Activated CD8-positive, alpha-beta T cell treated with anti-CD3 and anti-CD28 coated beads, Interleukin-2, amount 10 ng/mL, durations not matched to agents 7 days and 5 days (primary cell): ENCODE measurements at regions not wholly inside any gene's neighbourhood (a gene's known extent, or its start where the extent isn't known, plus 50 kb on each side); places are given as distances from the start of the nearest gene placed in this dataset.

Source experiments
- ATAC-seq: fragments of 150-1000 bp; cut with Tn5 transposase; one replicate; pipeline ENCODE4 v1.10.0; 2021; ENCODE audit warnings: moderate library complexity
- CTCF ChIA-PET: fragments of 350-600 bp; sonication (Branson Sonifier 250); formaldehyde crosslinking; loops from one replicate; lab custom pipeline; 2021; ENCODE audit warnings: antibody characterized with exemption; lab: Charles Lee
- POLR2A ChIA-PET: fragments of 350-600 bp; sonication (Branson Sonifier 250); formaldehyde crosslinking; loops from one replicate; lab custom pipeline; 2021; ENCODE audit warnings: antibody characterized with exemption; lab: Charles Lee
- DNase-seq: peaks from one replicate; pipeline ENCODE4 v3.0.0-alpha.2; 2020
- H3K27ac Mint-ChIP-seq: one replicate; pipeline ENCODE4 v1.8.0; 2021; ENCODE audit warnings: mild to moderate bottlenecking, mixed read lengths
- H3K27me3 Mint-ChIP-seq: one replicate; pipeline ENCODE4 v1.8.0; 2021; ENCODE audit warnings: low read depth, mixed read lengths
- H3K36me3 Mint-ChIP-seq: one replicate; pipeline ENCODE4 v1.8.0; 2021; ENCODE audit warnings: low read depth, mixed read lengths
- H3K4me1 Mint-ChIP-seq: one replicate; pipeline ENCODE4 v1.8.0; 2021; ENCODE audit warnings: low read depth, mixed read lengths
- H3K4me3 Mint-ChIP-seq: one replicate; pipeline ENCODE4 v1.8.0; 2021; ENCODE audit warnings: mild to moderate bottlenecking, mixed read lengths
- H3K9me3 Mint-ChIP-seq: one replicate; pipeline ENCODE4 v1.8.0; 2022; ENCODE audit warnings: mixed read lengths; ENCODE audit not compliant: insufficient read depth

DNA sequence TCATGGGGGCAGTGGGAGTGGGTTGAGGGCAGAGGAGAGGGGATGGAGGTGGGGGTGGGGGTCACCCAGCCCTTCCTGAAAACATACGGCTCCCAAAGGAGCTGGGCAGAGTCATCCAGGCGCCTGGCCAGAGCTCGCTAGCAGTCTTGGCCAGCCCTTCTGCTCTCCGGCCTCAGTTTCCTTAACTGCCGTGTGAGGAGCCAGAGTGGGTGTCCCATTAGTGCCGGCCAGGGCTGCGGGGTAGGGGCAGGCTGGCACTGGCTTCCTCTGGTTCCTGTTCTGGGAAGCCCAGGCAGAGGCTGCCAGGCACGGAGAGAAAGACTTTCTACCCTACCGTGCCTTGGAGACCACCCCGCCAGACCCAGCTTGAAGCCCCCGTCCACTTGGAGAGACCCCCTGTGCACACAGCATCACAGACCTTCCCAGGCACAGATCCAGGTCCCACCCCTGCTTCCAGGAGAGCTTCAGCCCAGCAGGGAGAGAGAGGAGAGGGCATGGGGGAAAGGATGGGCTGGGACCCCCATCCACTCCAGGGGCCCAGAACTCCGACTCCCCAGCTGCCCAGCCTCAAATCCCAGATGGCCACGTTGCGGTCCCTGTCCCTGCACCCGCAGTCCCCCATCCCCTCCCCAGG lies 93.3 kb downstream of the RFLNA start:
- Mint-ChIP-seq H3K36me3 (peaks cover 2% of the 10 kb centered on the region), H3K4me1 (peaks cover 41% of the 10 kb centered on the region), H3K9me3 (no peaks in the 10 kb centered on the region), H3K27ac (peak overlapping the region; percentile 39), H3K27me3 (no peaks in the 10 kb centered on the region), H3K4me3 (peak overlapping the region; percentile 42)
- DNase-seq (no peak), ATAC-seq (no peak)
- CTCF ChIA-PET = interaction anchor here (1.5 to 1.6 kb wide), 2 partner anchors 11 to 383 kb away, joined by 5 read pairs; no protein-coding TSS in a partner anchor
- POLR2A ChIA-PET = no interaction called here

DNA sequence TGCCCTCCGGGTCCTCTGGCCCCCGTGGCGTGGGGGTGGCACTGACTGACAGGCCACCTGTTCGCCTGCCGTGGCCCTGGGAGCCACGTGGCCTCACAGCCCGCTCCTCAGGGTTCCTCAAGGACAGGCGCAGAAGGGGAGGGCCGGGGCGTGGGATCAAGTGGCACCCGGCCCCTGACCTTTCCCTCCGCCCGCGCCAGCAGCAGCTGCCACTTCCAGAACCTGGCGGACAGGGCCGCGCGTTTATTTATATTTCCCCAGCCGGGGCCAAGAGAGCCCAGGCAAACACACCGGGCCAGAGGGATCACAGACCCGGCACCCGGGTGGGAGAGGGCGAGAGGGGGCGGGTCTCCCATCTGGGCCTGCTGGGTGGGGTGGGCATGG lies 92.6 kb downstream of the RFLNA start:
- Mint-ChIP-seq H3K4me1 (peaks cover 39% of the 10 kb centered on the region), H3K4me3 (no peak overlapping the region), H3K36me3 (peaks cover 2% of the 10 kb centered on the region), H3K27me3 (no peaks in the 10 kb centered on the region), H3K9me3 (no peaks in the 10 kb centered on the region), H3K27ac (no peak overlapping the region)
- DNase-seq (no peak), ATAC-seq (no peak)
- ChIA-PET CTCF (no interaction called here), POLR2A (no interaction called here)

DNA sequence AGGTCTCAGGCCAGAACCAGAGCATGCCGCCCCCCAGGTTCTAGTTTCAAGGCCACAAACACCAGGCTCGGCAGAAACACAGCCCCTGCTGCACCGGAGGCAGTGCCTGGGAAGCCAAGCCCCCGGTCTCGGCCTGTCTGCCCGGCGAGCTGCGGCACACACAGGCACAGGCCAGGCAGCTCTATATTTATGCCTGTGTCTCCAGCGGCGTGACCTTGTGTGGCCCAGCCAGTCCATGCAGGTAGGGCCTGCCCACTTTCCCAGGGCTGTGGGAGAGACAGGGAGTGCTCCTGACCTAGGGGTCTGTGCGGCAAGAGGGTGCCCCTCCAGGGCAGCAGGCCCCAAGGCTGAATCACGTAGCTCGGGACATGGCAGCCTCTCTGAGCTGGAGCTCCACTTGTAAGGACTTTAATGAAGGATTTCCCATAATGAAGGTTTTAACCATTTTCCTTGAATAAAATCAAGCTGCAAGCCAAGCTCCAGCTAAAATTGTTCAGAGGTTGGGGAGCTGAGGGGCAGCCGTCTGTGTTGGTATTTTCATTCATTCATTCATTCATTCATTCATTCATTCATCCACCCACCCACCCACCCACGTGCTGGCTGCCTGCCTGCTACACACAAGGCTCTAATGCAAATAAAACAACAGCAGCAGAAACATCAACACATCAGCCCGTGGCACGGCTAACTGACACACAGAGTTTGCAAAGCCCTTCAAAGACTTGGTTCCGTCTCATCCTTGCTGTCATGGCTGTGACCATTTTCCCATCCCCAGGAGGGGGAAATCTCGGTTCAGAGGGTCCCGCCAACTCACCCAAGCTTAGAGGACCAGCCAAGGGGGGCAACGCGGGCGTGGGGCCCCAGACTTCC lies 92.0 kb downstream of the RFLNA start:
- DNase-seq = no peak
- no peaks in the 10 kb centered on the region for H3K9me3 Mint-ChIP-seq
- H3K27me3 Mint-ChIP-seq = no peaks in the 10 kb centered on the region
- ChIA-PET CTCF (no interaction called here), POLR2A (no interaction called here)
- H3K4me1 Mint-ChIP-seq = peaks cover 33% of the 10 kb centered on the region
- peaks cover 2% of the 10 kb centered on the region for H3K36me3 Mint-ChIP-seq
- H3K4me3 Mint-ChIP-seq = no peak overlapping the region
- ATAC-seq = no peak
- no peak overlapping the region for H3K27ac Mint-ChIP-seq

DNA sequence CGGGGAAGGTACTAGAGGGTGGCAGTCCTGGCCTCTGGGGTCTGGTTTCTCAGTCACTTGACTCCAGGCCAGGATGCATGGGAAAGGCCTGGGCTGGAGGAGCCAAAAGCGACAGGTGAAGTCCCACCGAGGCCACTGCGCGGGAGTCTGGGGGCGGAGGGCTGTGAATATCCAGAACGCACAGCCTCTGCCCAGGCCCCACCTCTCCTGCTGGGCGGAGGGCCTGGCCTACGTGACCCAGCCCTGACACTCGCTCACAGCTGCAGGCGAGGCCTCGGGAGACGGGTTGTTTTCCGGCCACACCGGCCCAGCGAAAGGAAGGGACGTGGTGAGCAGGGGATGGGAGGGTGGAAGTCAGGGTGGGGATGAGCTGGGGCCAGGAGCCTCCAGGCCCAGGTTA lies 91.2 kb downstream of the RFLNA start:
- Mint-ChIP-seq H3K4me3 (no peak overlapping the region), H3K9me3 (no peaks in the 10 kb centered on the region), H3K27ac (no peak overlapping the region), H3K4me1 (peaks cover 25% of the 10 kb centered on the region), H3K27me3 (no peaks in the 10 kb centered on the region), H3K36me3 (no peaks in the 10 kb centered on the region)
- ChIA-PET POLR2A (no interaction called here), CTCF (no interaction called here)
- DNase-seq = no peak
- ATAC-seq = no peak

DNA sequence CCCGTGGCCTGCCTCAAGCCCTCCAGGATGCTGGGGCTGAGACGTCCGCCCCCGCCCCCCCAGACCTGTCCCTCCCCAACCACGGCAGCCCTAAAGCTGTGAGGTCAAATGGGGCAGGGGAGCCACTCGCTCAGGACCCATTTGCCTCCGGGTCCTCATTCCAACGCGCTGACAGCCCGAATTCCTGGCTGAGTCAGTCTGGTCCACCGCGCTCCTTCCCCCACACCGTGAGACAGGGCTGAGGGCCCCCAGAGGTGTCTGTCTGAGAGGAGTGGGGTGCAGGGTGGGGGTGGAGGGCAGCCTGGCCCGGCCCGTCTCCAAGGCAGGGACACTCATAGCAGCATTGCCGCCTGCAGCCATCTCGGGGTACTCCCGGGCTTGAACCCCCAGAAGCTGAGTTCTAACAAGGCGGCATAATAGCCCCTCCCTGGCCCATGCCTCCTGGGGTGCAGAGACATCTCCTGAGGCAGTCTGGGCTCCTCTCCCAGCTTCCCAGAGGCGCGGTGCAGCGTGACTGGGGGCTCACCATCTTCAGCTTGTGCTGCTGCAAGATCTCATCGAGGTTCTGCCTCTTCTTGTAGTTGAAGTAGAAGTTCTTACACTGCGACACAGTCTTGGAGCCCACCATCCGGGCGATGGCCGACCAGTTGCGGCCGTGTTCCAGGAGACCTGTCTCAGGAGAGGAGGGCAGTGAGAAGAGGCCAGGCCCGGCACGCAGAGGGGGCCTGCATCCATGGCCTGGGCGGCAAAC lies 90.5 kb downstream of the RFLNA start:
- no peaks in the 10 kb centered on the region for H3K36me3 Mint-ChIP-seq
- H3K9me3 Mint-ChIP-seq = no peaks in the 10 kb centered on the region
- DNase-seq (no peak), ATAC-seq (no peak)
- ChIA-PET POLR2A (no interaction called here), CTCF (no interaction called here)
- H3K27ac Mint-ChIP-seq = no peak overlapping the region
- no peak overlapping the region for H3K4me3 Mint-ChIP-seq
- H3K27me3 Mint-ChIP-seq = no peaks in the 10 kb centered on the region
- H3K4me1 Mint-ChIP-seq = peaks cover 20% of the 10 kb centered on the region

DNA sequence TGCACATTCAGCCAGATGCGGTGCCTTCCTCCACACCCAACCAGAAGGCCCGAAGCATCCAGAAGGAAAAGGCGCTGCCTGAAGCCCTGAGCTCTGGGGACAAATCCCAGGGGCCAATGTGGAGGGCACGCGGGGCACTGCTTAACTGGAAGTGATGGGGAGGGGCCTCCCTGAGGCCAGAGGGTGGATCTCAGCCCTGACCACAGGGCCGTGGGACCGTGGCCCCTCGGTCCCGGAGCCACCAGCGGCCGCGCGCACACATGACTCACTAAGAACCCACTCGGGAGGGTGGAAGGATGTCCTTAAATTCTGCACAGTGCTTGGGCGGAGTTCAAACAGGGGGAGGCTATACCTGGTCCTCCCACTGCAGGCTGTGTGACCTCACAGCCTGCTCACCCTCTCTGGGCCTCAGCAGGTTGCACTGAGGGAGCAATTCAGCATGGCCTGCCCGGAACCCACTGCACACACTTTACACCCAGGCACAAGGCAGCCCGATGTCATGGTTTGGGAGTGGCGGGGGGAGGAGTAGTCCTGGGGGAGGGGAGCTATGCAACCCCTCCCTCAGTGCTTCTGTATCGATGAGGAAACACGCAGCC lies 89.5 kb downstream of the RFLNA start:
- Mint-ChIP-seq H3K36me3 (no peaks in the 10 kb centered on the region), H3K27ac (no peak overlapping the region), H3K27me3 (no peaks in the 10 kb centered on the region), H3K9me3 (no peaks in the 10 kb centered on the region), H3K4me3 (no peak overlapping the region), H3K4me1 (peaks cover 12% of the 10 kb centered on the region)
- DNase-seq = no peak
- ChIA-PET CTCF (no interaction called here), POLR2A (no interaction called here)
- no peak for ATAC-seq

DNA sequence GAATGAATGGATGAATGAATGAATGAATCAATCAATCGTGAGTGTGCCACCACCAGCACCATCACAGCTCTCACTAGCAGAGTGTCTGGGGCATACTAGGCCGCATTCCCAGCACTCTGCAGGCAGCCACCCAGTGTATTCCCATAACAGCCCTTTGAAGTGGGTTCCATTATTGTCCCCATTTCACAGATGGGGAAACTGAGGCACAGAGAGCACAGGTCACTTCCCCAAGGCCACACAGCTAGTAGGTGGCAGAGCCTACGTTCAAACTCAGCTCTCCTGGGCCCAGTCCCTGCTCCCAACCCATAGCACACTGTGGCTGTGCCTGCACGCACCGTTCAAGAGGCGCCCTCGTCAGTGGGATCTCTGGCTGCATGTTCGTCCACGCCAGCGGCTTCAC lies 88.1 kb downstream of the RFLNA start:
- Mint-ChIP-seq H3K4me1 (peaks cover 2% of the 10 kb centered on the region), H3K36me3 (no peaks in the 10 kb centered on the region), H3K9me3 (no peaks in the 10 kb centered on the region), H3K4me3 (no peak overlapping the region), H3K27ac (no peak overlapping the region), H3K27me3 (no peaks in the 10 kb centered on the region)
- ChIA-PET CTCF (no interaction called here), POLR2A (no interaction called here)
- no peak for DNase-seq
- ATAC-seq = no peak

DNA sequence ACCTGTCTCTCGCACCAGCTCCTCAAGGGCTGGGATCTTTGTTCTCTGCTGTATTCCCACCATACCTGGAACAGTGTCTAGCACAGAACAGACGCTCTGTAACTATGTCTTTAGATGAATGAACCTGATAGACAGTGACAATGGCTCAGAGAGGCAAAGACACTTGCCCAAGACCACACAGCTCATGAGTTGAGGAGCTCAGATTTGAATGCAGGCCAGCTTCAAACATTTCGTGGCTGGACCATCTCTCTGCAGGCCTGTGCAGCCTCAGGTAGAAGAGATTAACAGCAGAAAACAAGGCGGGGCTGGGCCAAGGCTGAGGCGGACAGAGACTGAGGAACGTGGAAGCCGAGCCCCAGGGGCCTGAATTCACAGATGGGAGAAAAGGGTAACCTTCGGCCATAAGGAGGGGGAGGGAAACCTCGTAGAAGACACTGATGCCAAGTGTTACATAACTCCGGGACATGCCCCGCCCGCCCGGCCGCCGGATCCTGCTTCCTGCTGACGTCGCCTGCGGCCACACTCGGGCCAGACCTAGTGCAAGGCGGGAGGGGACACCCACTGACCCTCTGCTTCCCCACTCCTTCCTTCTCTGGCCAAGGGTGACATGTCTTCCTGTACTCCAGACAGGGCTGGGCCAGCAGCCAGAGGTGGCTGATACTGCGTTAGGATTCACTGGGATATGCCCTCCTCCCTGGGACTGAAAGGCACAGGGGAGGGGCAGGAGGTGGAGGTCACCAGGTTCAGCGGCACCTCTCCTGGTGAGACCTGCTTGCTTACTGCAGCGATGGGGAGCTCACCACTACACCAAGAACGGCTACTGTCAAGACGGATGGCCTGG lies 86.8 kb downstream of the RFLNA start:
- H3K4me3 Mint-ChIP-seq = no peak overlapping the region
- no peaks in the 10 kb centered on the region for H3K27me3 Mint-ChIP-seq
- ATAC-seq (no peak), DNase-seq (no peak)
- ChIA-PET POLR2A (no interaction called here), CTCF (no interaction called here)
- H3K4me1 Mint-ChIP-seq = peaks cover 2% of the 10 kb centered on the region
- no peaks in the 10 kb centered on the region for H3K9me3 Mint-ChIP-seq
- peaks cover 3% of the 10 kb centered on the region for H3K36me3 Mint-ChIP-seq
- H3K27ac Mint-ChIP-seq = peak overlapping the region; percentile 22

DNA sequence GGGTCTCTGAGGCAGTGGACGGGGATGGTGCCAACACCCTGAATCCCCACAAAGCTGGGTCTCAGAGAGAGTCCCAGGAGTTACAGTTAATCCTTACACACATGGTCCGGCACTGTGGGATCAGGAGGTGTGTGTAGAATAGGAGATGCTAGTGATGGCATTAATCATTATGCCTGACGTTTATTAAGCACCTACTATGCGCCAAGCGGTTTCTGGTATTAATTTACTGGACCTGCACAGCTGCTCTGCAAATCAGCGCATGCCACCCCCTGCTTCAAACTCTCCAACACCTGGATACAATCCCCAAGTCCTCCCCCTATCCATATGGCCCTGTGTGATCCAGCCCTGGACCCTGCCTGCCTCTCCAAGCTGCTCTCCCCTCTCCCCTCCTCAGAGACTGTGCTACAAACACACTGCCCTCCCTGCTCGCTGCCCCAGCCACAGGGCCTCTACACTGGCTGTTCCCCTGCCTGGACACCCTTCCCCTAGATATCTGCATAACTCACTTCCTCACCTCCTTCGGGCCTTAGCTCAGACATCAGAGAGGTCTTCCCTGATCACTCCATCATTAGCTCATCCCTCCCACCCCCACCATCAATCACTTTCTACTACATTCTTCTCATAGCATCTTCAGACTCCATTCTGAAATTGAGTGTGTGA lies 86.0 kb downstream of the RFLNA start:
- Mint-ChIP-seq H3K27ac (peak overlapping the region; percentile 22), H3K4me3 (no peak overlapping the region), H3K4me1 (peaks cover 2% of the 10 kb centered on the region), H3K36me3 (peaks cover 3% of the 10 kb centered on the region), H3K27me3 (no peaks in the 10 kb centered on the region), H3K9me3 (no peaks in the 10 kb centered on the region)
- DNase-seq (no peak), ATAC-seq (no peak)
- ChIA-PET POLR2A (no interaction called here), CTCF (no interaction called here)

DNA sequence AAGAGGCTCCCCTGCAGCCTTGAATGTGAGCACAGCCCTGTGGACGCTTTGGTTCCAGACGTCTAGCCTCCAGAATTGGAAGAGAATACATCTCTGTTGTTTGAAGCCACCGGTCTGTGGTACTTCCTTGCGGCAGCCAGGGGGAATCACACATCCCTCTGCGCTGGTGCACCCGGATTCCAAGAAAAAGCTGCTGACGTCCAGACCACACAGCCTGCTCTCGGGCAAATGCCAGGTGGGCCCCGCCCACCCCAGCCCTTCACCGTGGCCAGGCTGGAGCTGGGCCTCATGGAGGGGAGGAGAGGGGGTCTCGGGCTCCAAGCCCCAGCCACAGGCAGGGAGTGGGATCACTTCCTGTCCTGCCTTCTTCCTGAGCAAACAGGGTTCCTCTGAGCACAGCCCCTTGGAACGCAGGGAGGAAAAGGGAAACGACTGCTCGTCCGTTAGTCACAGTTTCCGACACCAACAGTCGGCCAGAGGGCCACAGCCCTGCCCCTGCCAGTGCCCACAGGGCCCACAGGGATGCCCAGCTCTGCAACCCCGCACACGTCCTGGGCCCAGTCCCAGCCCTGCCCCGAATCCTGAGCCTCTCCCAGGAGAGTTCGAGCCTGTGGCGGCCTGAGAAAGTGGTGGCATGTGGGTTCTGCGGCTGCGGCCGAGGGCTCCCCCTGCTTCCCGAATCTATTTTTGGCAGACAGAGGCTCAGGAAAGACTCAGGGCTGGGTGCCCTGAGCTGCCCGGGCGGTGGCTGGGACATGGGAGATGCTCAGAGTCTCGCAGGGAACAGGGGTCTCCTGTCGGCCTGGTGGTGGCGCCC lies 85.3 kb downstream of the RFLNA start:
- Mint-ChIP-seq H3K27me3 (no peaks in the 10 kb centered on the region), H3K4me3 (no peak overlapping the region), H3K27ac (no peak overlapping the region), H3K36me3 (peaks cover 3% of the 10 kb centered on the region), H3K9me3 (no peaks in the 10 kb centered on the region), H3K4me1 (peaks cover 2% of the 10 kb centered on the region)
- POLR2A ChIA-PET = no interaction called here
- ATAC-seq (no peak), DNase-seq (no peak)
- CTCF ChIA-PET = no interaction called here
